SK-N-SH (cell line): ENCODE measurements at regions not wholly inside any gene's neighbourhood (a gene's known extent, or its start where the extent isn't known, plus 50 kb on each side); places are given as distances from the start of the nearest gene placed in this dataset.

ENCODE experiments used
- CTCF ChIP-seq: fragments of 200-600 bp; sonication (generic); IDR thresholded peaks from 2 replicates; pipeline ENCODE4 v1.6.1; 2017; ENCODE audit warnings: antibody characterized with exemption, mild to moderate bottlenecking, moderate library complexity
- FOXJ3 ChIP-seq: sonication (generic); formaldehyde crosslinking; IDR thresholded peaks from 2 replicates; pipeline ENCODE4 v1.5.1; 2020; ENCODE audit warnings: mild to moderate bottlenecking, missing genetic modification reagents
- POLR2AphosphoS5 ChIP-seq: IDR thresholded peaks from 2 replicates; pipeline ENCODE4 v1.6.1; 2012; ENCODE audit warnings: low read depth, low read length
- TAF1 ChIP-seq: IDR thresholded peaks from 2 replicates; pipeline ENCODE4 v1.6.1; 2012; ENCODE audit warnings: low read depth, mild to moderate bottlenecking, low read length, moderate library complexity, borderline replicate concordance

- TF ChIP-seq FOXJ3 (CRISPR knock-in tag) (no peak), CTCF (no peak), POLR2AphosphoS5 (no peak), TAF1 (no peak)
Observed at GRCh38 chr2:239502430-239503186, 101.8 kb upstream of the HDAC4 start.
